ENCODE measurements at regions not wholly inside any gene's neighbourhood (a gene's known extent, or its start where the extent isn't known, plus 50 kb on each side); places are given as distances from the start of the nearest gene placed in this dataset.

DNA sequence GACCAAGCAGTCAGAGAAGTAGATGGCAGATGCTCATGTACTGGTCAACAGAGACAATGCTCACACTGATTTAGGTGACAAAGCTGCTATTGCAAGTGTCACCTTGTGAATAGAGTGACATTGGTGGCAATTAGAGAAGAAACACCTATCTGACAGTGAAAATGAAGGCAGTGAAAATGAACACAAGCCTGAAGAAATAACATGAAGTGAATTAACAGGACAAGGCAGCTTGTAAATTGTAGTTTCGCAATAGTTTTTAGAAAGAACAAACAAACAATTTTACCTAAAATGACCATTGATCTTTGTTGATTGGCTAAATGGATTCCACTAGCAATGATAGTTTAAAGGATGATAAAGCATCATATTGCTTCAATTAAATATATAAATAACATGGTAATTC is 1389.5 kb downstream of the PLA2G4A start:
- Histone ChIP-seq H3K4me3 (ENCODE audit: low read length) (no peak overlapping the region), H3K27me3 (ENCODE audit: insufficient read depth, low read length) (no peaks in the 10 kb centered on the region), H3K36me3 (ENCODE audit: insufficient read depth, low read length) (no peaks in the 10 kb centered on the region), H3K9me3 (ENCODE audit: low read length) (no peaks in the 10 kb centered on the region), H3K4me1 (ENCODE audit: insufficient read depth, low read length) (no peaks in the 10 kb centered on the region), H2AFZ (ENCODE audit: low read depth, low read length) (no peak overlapping the region)

DNA sequence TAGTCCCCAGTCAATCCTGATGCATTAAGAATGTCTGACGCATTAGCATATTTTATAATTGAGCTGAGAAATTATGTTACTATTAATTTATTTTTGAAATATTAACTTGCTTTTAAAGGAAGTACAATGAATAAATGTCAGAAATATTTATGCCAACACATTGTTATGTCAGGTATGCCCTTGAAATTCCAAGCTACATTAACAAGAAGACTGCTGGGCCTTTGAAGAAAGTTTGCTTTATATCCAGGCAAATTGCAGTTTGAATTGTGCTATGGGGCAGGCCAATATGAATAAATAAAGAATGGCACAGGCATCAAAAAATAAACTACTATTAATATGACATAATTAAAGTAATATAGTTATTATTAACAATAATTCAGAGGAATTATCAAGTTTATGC is 1391.3 kb downstream of the PLA2G4A start:
- Histone ChIP-seq H3K9me3 (ENCODE audit: low read length) (no peaks in the 10 kb centered on the region), H3K27me3 (ENCODE audit: insufficient read depth, low read length) (no peaks in the 10 kb centered on the region), H2AFZ (ENCODE audit: low read depth, low read length) (no peak overlapping the region), H3K4me3 (ENCODE audit: low read length) (no peak overlapping the region), H3K4me1 (ENCODE audit: insufficient read depth, low read length) (no peaks in the 10 kb centered on the region), H3K36me3 (ENCODE audit: insufficient read depth, low read length) (no peaks in the 10 kb centered on the region)

DNA sequence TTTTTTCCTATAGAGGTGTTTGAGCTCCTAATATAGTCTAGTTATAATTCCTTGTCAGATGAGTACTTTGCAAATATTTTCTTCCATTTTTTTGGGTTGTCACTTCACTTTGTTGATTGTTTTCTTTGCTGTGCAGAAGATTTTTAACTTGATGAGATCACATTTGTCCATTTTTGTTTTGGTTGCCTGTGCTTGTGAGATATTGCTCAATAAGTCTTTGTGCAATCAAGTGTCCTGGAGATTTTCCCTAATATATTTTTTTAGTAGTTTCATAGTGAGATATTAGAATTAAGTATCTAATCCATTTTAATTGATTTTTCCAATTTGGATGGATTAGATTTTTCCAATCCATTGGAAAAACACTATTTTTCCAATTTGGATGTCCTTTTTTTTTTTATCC is 1395.5 kb downstream of the PLA2G4A start:
- no peaks in the 10 kb centered on the region for H3K9me3 ChIP-seq (ENCODE audit: low read length)
- no peak overlapping the region for H3K4me3 ChIP-seq (ENCODE audit: low read length)
- no peaks in the 10 kb centered on the region for H3K4me1 ChIP-seq (ENCODE audit: insufficient read depth, low read length)
- H3K36me3 ChIP-seq (ENCODE audit: insufficient read depth, low read length), result no peaks in the 10 kb centered on the region
- H3K27me3 ChIP-seq (ENCODE audit: insufficient read depth, low read length), result no peaks in the 10 kb centered on the region
- no peak overlapping the region for H2AFZ ChIP-seq (ENCODE audit: low read depth, low read length)

DNA sequence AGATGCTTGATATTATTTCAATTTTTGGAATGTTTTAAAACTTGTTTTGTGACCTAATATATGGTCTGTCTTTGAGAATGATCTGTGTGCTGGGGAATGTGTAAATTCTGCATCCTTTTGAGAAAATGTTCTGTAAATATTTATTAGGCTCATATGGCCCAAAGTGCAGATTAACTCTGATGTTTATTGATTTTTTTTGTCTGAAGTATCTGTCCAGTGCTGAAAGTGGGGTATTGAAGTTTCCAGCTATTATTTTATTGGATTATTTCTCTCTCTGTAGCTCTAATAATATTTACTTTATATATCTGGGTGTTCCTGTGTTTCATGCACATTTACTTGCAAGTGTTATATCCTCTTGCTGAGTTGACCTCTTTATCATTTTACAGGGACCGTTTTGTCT is 1397.2 kb downstream of the PLA2G4A start:
- Histone ChIP-seq H3K36me3 (ENCODE audit: insufficient read depth, low read length) (no peaks in the 10 kb centered on the region), H3K27me3 (ENCODE audit: insufficient read depth, low read length) (no peaks in the 10 kb centered on the region), H3K4me3 (ENCODE audit: low read length) (no peak overlapping the region), H3K9me3 (ENCODE audit: low read length) (no peaks in the 10 kb centered on the region), H3K4me1 (ENCODE audit: insufficient read depth, low read length) (no peaks in the 10 kb centered on the region), H2AFZ (ENCODE audit: low read depth, low read length) (no peak overlapping the region)

GRCh38 chr1:188228623-188229022 is 1399.9 kb downstream of the PLA2G4A start:
- no peaks in the 10 kb centered on the region for H3K4me1 ChIP-seq (ENCODE audit: insufficient read depth, low read length)
- H3K9me3 ChIP-seq (ENCODE audit: low read length), result no peaks in the 10 kb centered on the region
- no peak overlapping the region for H2AFZ ChIP-seq (ENCODE audit: low read depth, low read length)
- H3K36me3 ChIP-seq (ENCODE audit: insufficient read depth, low read length), result no peaks in the 10 kb centered on the region
- no peak overlapping the region for H3K4me3 ChIP-seq (ENCODE audit: low read length)
- no peaks in the 10 kb centered on the region for H3K27me3 ChIP-seq (ENCODE audit: insufficient read depth, low read length)

DNA sequence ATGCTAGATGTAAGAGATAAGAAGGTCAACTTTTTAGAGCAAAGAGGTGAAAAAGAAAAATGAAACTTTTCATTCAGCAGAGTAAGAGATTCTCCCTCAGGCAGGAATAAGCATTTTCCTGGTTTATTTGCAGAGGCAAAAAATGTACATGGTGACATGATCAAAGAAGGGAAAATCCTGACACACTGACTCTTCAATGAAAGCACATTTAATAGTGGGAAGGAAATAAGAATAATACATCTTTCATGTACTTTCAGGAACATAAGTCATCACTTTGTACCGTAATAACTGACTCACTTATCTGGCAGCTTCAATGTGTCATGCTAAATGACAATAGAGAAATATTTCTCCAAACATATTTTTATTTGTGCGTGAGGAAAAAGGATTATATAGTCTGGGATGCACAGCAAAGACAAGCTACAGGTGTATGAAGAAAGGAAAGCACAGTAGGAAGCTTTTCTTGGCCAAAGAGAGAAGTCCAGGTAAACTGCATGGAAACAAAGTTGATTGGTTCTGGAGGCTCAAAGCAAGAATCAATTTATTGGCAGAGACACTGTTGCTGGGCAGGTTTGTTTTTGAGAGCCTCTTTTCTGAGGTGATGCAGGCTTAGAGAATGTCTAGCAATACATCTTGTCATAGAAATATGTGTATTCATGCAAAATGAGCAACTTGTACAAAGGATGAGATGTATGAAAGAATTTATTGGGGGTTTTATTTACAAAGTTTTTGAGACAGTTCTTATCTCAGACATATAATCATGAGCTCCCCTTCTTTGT is 1409.0 kb downstream of the PLA2G4A start:
- no peak overlapping the region for H2AFZ ChIP-seq (ENCODE audit: low read depth, low read length)
- no peaks in the 10 kb centered on the region for H3K36me3 ChIP-seq (ENCODE audit: insufficient read depth, low read length)
- H3K4me3 ChIP-seq (ENCODE audit: low read length), result no peak overlapping the region
- H3K27me3 ChIP-seq (ENCODE audit: insufficient read depth, low read length), result no peaks in the 10 kb centered on the region
- H3K9me3 ChIP-seq (ENCODE audit: low read length), result no peaks in the 10 kb centered on the region
- no peaks in the 10 kb centered on the region for H3K4me1 ChIP-seq (ENCODE audit: insufficient read depth, low read length)

DNA sequence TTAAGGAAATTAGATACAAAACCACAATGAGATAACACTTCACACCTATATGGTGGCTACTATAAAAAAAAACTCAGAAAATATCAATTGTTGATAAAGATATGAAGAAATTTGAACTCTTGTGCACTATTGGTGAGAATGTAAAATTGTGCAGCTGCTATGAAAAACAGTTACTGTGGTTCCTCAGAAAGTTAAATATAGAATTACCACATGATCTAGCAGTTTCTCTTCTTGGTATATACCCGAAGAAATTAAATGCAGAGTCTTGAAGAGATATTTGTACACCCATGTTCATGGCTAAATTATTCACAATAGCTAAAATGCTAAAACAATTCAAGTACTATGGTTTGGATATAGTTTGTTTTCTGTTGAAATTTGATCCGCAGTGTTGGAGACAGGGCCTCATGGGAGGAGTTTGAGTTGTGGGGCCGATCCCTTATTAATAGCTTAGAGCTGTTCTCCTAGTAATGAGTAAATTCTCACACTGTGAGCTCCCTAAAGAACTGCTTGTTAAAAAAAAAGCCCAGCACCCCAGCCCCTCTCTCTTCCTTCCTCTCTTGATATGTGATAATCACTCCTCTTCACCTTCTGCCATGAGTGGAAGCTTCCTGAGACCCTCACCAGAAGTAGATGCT is 1412.1 kb downstream of the PLA2G4A start:
- Histone ChIP-seq H2AFZ (ENCODE audit: low read depth, low read length) (no peak overlapping the region), H3K4me3 (ENCODE audit: low read length) (no peak overlapping the region), H3K36me3 (ENCODE audit: insufficient read depth, low read length) (no peaks in the 10 kb centered on the region), H3K4me1 (ENCODE audit: insufficient read depth, low read length) (no peaks in the 10 kb centered on the region), H3K9me3 (ENCODE audit: low read length) (no peaks in the 10 kb centered on the region), H3K27me3 (ENCODE audit: insufficient read depth, low read length) (no peaks in the 10 kb centered on the region)

GRCh38 chr1:188241629-188242028 is 1412.9 kb downstream of the PLA2G4A start:
- no peaks in the 10 kb centered on the region for H3K36me3 ChIP-seq (ENCODE audit: insufficient read depth, low read length)
- H2AFZ ChIP-seq (ENCODE audit: low read depth, low read length), result no peak overlapping the region
- no peaks in the 10 kb centered on the region for H3K4me1 ChIP-seq (ENCODE audit: insufficient read depth, low read length)
- no peaks in the 10 kb centered on the region for H3K9me3 ChIP-seq (ENCODE audit: low read length)
- no peaks in the 10 kb centered on the region for H3K27me3 ChIP-seq (ENCODE audit: insufficient read depth, low read length)
- H3K4me3 ChIP-seq (ENCODE audit: low read length), result no peak overlapping the region

- Histone ChIP-seq H2AFZ (ENCODE audit: low read depth, low read length) (no peak overlapping the region), H3K4me3 (ENCODE audit: low read length) (no peak overlapping the region)
Measured at GRCh38 chr1:188243456-188243855, 1414.7 kb downstream of the PLA2G4A start.

DNA sequence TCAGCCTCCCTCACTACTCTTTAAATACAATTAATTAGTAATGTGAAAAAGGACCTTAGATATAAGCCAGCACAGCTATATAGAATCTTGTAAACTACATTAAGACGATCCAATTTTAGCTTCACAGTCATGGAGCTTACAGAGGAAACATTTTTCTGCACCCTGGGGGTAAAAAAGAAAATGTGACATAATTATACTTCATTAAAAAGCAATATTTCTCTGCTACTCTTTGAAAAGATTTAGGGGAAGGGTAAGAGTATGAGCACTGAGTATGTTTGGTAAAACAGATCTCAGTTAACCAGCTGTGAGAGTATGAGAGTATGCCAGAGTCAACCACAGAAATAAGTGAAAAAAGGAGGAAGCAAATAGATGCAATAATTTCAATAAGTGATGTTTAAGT is 1415.9 kb downstream of the PLA2G4A start:
- Histone ChIP-seq H2AFZ (ENCODE audit: low read depth, low read length) (no peak overlapping the region), H3K4me1 (ENCODE audit: insufficient read depth, low read length) (no peaks in the 10 kb centered on the region), H3K27me3 (ENCODE audit: insufficient read depth, low read length) (no peaks in the 10 kb centered on the region), H3K36me3 (ENCODE audit: insufficient read depth, low read length) (no peaks in the 10 kb centered on the region), H3K9me3 (ENCODE audit: low read length) (no peaks in the 10 kb centered on the region), H3K4me3 (ENCODE audit: low read length) (no peak overlapping the region)

More at GRCh38 chr1:188243456-188243855, 1414.7 kb downstream of the PLA2G4A start:
- H3K27me3 ChIP-seq (ENCODE audit: insufficient read depth, low read length), result no peaks in the 10 kb centered on the region
- no peaks in the 10 kb centered on the region for H3K9me3 ChIP-seq (ENCODE audit: low read length)
- no peaks in the 10 kb centered on the region for H3K4me1 ChIP-seq (ENCODE audit: insufficient read depth, low read length)
- no peaks in the 10 kb centered on the region for H3K36me3 ChIP-seq (ENCODE audit: insufficient read depth, low read length)

DNA sequence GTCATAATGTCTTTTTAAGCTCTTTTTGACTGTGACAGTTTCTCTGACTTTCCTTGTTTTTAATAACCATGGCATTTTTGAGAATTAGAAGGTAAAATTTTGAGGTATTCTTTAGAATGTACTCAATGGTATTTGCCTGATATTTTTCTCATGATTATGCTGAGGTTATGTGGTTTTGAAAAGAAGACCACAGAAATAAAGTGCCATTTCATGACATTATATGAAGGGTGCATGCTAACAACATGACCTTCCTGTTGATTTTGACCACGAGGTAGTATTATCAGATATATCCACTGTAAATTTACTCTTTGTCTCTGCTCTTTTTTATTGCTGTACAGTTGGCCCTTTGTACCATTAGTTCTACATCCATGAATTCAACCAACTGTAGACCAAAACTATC is 1418.5 kb downstream of the PLA2G4A start:
- H3K4me1 ChIP-seq (ENCODE audit: insufficient read depth, low read length), result no peaks in the 10 kb centered on the region
- H3K4me3 ChIP-seq (ENCODE audit: low read length), result no peak overlapping the region
- H3K9me3 ChIP-seq (ENCODE audit: low read length), result no peaks in the 10 kb centered on the region
- no peak overlapping the region for H2AFZ ChIP-seq (ENCODE audit: low read depth, low read length)
- H3K36me3 ChIP-seq (ENCODE audit: insufficient read depth, low read length), result no peaks in the 10 kb centered on the region
- H3K27me3 ChIP-seq (ENCODE audit: insufficient read depth, low read length), result no peaks in the 10 kb centered on the region

GRCh38 chr1:188249811-188250210 is 1421.1 kb downstream of the PLA2G4A start:
- Histone ChIP-seq H3K27me3 (ENCODE audit: insufficient read depth, low read length) (no peaks in the 10 kb centered on the region), H3K4me3 (ENCODE audit: low read length) (no peak overlapping the region), H3K36me3 (ENCODE audit: insufficient read depth, low read length) (no peaks in the 10 kb centered on the region), H2AFZ (ENCODE audit: low read depth, low read length) (no peak overlapping the region), H3K9me3 (ENCODE audit: low read length) (no peaks in the 10 kb centered on the region), H3K4me1 (ENCODE audit: insufficient read depth, low read length) (no peaks in the 10 kb centered on the region)

DNA sequence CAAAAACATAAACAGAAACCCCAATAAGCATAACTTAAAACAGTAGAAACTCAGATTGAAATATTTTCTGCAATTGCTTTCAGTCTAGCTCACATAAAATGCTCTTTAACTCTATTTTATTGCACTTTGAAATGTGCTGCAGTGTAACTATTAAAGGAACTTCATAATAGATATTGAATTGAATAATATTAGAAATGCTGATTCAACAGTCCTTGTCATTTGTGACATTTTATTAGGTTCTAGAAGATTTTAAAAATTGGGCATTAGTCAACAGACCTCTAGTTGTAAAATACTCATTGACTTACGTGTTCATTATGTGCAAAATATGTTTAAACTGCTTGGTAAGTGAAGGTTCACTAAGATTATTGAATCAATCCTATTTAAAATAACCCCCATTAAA is 1422.3 kb downstream of the PLA2G4A start:
- no peak overlapping the region for H3K4me3 ChIP-seq (ENCODE audit: low read length)
- no peaks in the 10 kb centered on the region for H3K9me3 ChIP-seq (ENCODE audit: low read length)
- no peaks in the 10 kb centered on the region for H3K27me3 ChIP-seq (ENCODE audit: insufficient read depth, low read length)
- H3K4me1 ChIP-seq (ENCODE audit: insufficient read depth, low read length), result no peaks in the 10 kb centered on the region
- no peak overlapping the region for H2AFZ ChIP-seq (ENCODE audit: low read depth, low read length)
- no peaks in the 10 kb centered on the region for H3K36me3 ChIP-seq (ENCODE audit: insufficient read depth, low read length)

GRCh38 chr1:188261849-188262248 is 1433.1 kb downstream of the PLA2G4A start:
- Histone ChIP-seq H3K4me3 (ENCODE audit: low read length) (no peak overlapping the region), H3K4me1 (ENCODE audit: insufficient read depth, low read length) (no peaks in the 10 kb centered on the region), H2AFZ (ENCODE audit: low read depth, low read length) (no peak overlapping the region), H3K27me3 (ENCODE audit: insufficient read depth, low read length) (no peaks in the 10 kb centered on the region), H3K36me3 (ENCODE audit: insufficient read depth, low read length) (no peaks in the 10 kb centered on the region), H3K9me3 (ENCODE audit: low read length) (no peaks in the 10 kb centered on the region)

Measured in neuron (in vitro differentiated cells).